ENCODE measurements at regions not wholly inside any gene's neighbourhood (a gene's known extent, or its start where the extent isn't known, plus 50 kb on each side); places are given as distances from the start of the nearest gene placed in this dataset.

- Histone ChIP-seq H3K9me3 (ENCODE audit: control insufficient read depth, insufficient read depth, low read length) (no peaks in the 10 kb centered on the region; the same call in 1 of the 2 replicates), H3K4me3 (ENCODE audit: low read depth, low read length) (no peak overlapping the region), H3K27me3 (ENCODE audit: control insufficient read depth, insufficient read depth, low read length) (no peaks in the 10 kb centered on the region), H3K27ac (ENCODE audit: low read depth, low read length) (no peak overlapping the region)
- no peak for DNase-seq (ENCODE audit: low read depth, low spot score)
- ChIA-PET CTCF (no interaction called here), POLR2A (no interaction called here)
- TF ChIP-seq, protein P1, sequence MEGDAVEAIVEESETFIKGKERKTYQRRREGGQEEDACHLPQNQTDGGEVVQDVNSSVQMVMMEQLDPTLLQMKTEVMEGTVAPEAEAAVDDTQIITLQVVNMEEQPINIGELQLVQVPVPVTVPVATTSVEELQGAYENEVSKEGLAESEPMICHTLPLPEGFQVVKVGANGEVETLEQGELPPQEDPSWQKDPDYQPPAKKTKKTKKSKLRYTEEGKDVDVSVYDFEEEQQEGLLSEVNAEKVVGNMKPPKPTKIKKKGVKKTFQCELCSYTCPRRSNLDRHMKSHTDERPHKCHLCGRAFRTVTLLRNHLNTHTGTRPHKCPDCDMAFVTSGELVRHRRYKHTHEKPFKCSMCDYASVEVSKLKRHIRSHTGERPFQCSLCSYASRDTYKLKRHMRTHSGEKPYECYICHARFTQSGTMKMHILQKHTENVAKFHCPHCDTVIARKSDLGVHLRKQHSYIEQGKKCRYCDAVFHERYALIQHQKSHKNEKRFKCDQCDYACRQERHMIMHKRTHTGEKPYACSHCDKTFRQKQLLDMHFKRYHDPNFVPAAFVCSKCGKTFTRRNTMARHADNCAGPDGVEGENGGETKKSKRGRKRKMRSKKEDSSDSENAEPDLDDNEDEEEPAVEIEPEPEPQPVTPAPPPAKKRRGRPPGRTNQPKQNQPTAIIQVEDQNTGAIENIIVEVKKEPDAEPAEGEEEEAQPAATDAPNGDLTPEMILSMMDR (IDR thresholded peaks at IDR 0.05; ENCODE audit: low read depth, low read length), result no peak
Measured at GRCh38 chr13:21984156-21984555, 313.3 kb downstream of the FGF9 start.

DNA sequence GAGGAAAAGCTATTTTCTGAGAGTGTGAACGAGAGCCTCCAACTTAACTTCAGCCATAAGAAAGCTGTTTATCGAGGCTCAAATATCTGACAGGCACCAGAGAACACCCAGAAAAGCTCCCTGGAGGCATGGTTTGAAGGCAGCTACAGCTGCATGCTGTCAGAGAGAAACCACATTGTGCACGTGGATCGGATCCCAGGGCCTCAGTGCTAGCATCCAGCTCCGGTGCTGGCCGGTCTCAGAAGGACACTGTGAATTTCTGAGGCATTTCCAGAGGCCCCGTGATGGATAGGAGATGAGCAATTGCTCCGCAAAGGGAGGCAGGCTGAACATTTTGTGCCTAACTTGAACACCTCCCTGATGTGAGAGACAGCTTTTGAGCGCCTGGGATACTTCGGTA, 315.7 kb downstream of the FGF9 start:
- ChIA-PET CTCF (interaction anchor here (0.6 to 2.2 kb wide), 3 partner anchors 11 to 349 kb away, joined by 3 to 12 read pairs (median 3); no protein-coding TSS in a partner anchor), POLR2A (interaction anchor here (1.0 kb wide), 2 partner anchors 17 to 383 kb away, joined by 3 to 12 read pairs; partner anchors contain the start of gene MICU2)
- no peaks in the 10 kb centered on the region for H3K27me3 ChIP-seq (ENCODE audit: control insufficient read depth, insufficient read depth, low read length)
- TF ChIP-seq, protein P1 (IDR thresholded peaks at IDR 0.05; ENCODE audit: low read depth, low read length), result no peak
- no peak for DNase-seq (ENCODE audit: low read depth, low spot score)
- H3K4me3 ChIP-seq (ENCODE audit: low read depth, low read length), result no peak overlapping the region
- H3K27ac ChIP-seq (ENCODE audit: low read depth, low read length), result peak overlapping the region; percentile 40
- no peaks in the 10 kb centered on the region; the same call in 1 of the 2 replicates for H3K9me3 ChIP-seq (ENCODE audit: control insufficient read depth, insufficient read depth, low read length)

GRCh38 chr13:21987793-21988192, 316.9 kb downstream of the FGF9 start:
- TF ChIP-seq, protein P1 (IDR thresholded peaks at IDR 0.05; ENCODE audit: low read depth, low read length), result no peak
- H3K27ac ChIP-seq (ENCODE audit: low read depth, low read length), result no peak overlapping the region
- ChIA-PET POLR2A (no interaction called here), CTCF (interaction anchor here (2.2 kb wide), 1 partner anchor 350 kb away, joined by 12 read pairs; no protein-coding TSS in a partner anchor)
- H3K27me3 ChIP-seq (ENCODE audit: control insufficient read depth, insufficient read depth, low read length), result no peaks in the 10 kb centered on the region
- H3K9me3 ChIP-seq (ENCODE audit: control insufficient read depth, insufficient read depth, low read length), result no peaks in the 10 kb centered on the region
- no peak overlapping the region for H3K4me3 ChIP-seq (ENCODE audit: low read depth, low read length)
- DNase-seq (ENCODE audit: low read depth, low spot score), result no peak

- no peak overlapping the region for H3K27ac ChIP-seq (ENCODE audit: low read depth, low read length)
- no peaks in the 10 kb centered on the region for H3K9me3 ChIP-seq (ENCODE audit: control insufficient read depth, insufficient read depth, low read length)
- no peak for DNase-seq (ENCODE audit: low read depth, low spot score)
- ChIA-PET CTCF (no interaction called here), POLR2A (no interaction called here)
- TF ChIP-seq, protein P1 (IDR thresholded peaks at IDR 0.05; ENCODE audit: low read depth, low read length), result no peak
- no peak overlapping the region for H3K4me3 ChIP-seq (ENCODE audit: low read depth, low read length)
- no peaks in the 10 kb centered on the region for H3K27me3 ChIP-seq (ENCODE audit: control insufficient read depth, insufficient read depth, low read length)
Measured at GRCh38 chr13:21988624-21989023, 317.8 kb downstream of the FGF9 start.

GRCh38 chr13:21996049-21996448, 325.2 kb downstream of the FGF9 start:
- no peak for DNase-seq (ENCODE audit: low read depth, low spot score)
- Histone ChIP-seq H3K4me3 (ENCODE audit: low read depth, low read length) (no peak overlapping the region), H3K27ac (ENCODE audit: low read depth, low read length) (no peak overlapping the region), H3K9me3 (ENCODE audit: control insufficient read depth, insufficient read depth, low read length) (no peaks in the 10 kb centered on the region), H3K27me3 (ENCODE audit: control insufficient read depth, insufficient read depth, low read length) (no peaks in the 10 kb centered on the region)
- TF ChIP-seq, protein P1 (IDR thresholded peaks at IDR 0.05; ENCODE audit: low read depth, low read length), result no peak
- POLR2A ChIA-PET, result no interaction called here
- CTCF ChIA-PET, result no interaction called here

All from AG04450 (cell line).